Jurkat, Clone E6-1 (cell line): ENCODE measurements at regions not wholly inside any gene's neighbourhood (a gene's known extent, or its start where the extent isn't known, plus 50 kb on each side); places are given as distances from the start of the nearest gene placed in this dataset.

Experiments used
- DNase-seq: peaks from one replicate; pipeline ENCODE4 v3.0.0-alpha.2; 2011; ENCODE audit warnings: low read depth, low spot score
- H3K4me3 ChIP-seq: 2 replicates; pipeline ENCODE4 v1.5.1; 2011; ENCODE audit warnings: mild to moderate bottlenecking, low read length, control low read depth, moderate library complexity

GRCh38 chr5:112684737-112685136 lies 52.9 kb upstream of the APC start:
- H3K4me3 ChIP-seq = no peak overlapping the region
- DNase-seq = no peak

GRCh38 chr5:112685386-112685785 lies 52.3 kb upstream of the APC start:
- H3K4me3 ChIP-seq = no peak overlapping the region

GRCh38 chr5:112685931-112686330 lies 51.8 kb upstream of the APC start:
- no peak overlapping the region for H3K4me3 ChIP-seq
- DNase-seq = no peak

More at GRCh38 chr5:112685386-112685785, 52.3 kb upstream of the APC start:
- DNase-seq = no peak

- no peak overlapping the region for H3K4me3 ChIP-seq
- DNase-seq = no peak
Measured at GRCh38 chr5:112686675-112687074, 51.0 kb upstream of the APC start.

GRCh38 chr5:112687306-112687705 lies 50.4 kb upstream of the APC start:
- no peak for DNase-seq

More at GRCh38 chr5:112687306-112687705, 50.4 kb upstream of the APC start:
- H3K4me3 ChIP-seq = no peak overlapping the region
